CD4-positive, alpha-beta memory T cell (primary cell): ENCODE measurements at regions not wholly inside any gene's neighbourhood (a gene's known extent, or its start where the extent isn't known, plus 50 kb on each side); places are given as distances from the start of the nearest gene placed in this dataset.

Experiments
- CTCF ChIA-PET: fragments of 350-600 bp; sonication (Branson Sonifier 250); formaldehyde crosslinking; loops from one replicate; lab custom pipeline; 2021; ENCODE audit warnings: inconsistent platforms; ENCODE audit not compliant: partially characterized antibody; lab: Charles Lee
- POLR2A ChIA-PET: fragments of 350-600 bp; sonication (Branson Sonifier 250); formaldehyde crosslinking; loops from one replicate; lab custom pipeline; 2021; ENCODE audit not compliant: partially characterized antibody; lab: Charles Lee
- DNase-seq, 5 donors: peaks; one replicate each; pipeline versions ENCODE4 v3.0.0 to v3.0.0-alpha.2; 2020 to 2022; ENCODE audit warnings: mixed read lengths in 1 of 5
- H3K27ac ChIP-seq: one replicate; pipeline ENCODE4 v1.7.0; 2013; ENCODE audit warnings: low read depth, low read length
- H3K27me3 ChIP-seq: 2 replicates; pipeline ENCODE4 v1.7.0; 2013; ENCODE audit warnings: mild to moderate bottlenecking, low read length, moderate library complexity; ENCODE audit not compliant: insufficient read depth
- H3K36me3 ChIP-seq: 2 replicates; pipeline ENCODE4 v1.7.0; 2013; ENCODE audit warnings: mild to moderate bottlenecking, low read length, moderate library complexity; ENCODE audit not compliant: insufficient read depth
- H3K4me1 ChIP-seq: 2 replicates; pipeline ENCODE4 v1.7.0; 2013; ENCODE audit warnings: mild to moderate bottlenecking, low read length, moderate library complexity; ENCODE audit not compliant: insufficient read depth
- H3K4me3 ChIP-seq, 2 donors: one replicate each; pipeline ENCODE4 v1.7.0; 2013; ENCODE audit warnings: low read length in 2 of 2, mild to moderate bottlenecking in 1 of 2
- H3K9me3 ChIP-seq, 2 donors: one replicate each; pipeline ENCODE4 v1.7.0; 2013; ENCODE audit warnings: low read length in 2 of 2, control low read depth in 1 of 2; ENCODE audit not compliant: control insufficient read depth in 1 of 2
- H3K27ac Mint-ChIP-seq, 7 donors: one replicate each; pipeline ENCODE4 v1.8.0; 2020 to 2021; ENCODE audit warnings: mixed read lengths in 7 of 7, mild to moderate bottlenecking in 6 of 7, inconsistent platforms in 3 of 7, moderate library complexity in 3 of 7
- H3K27me3 Mint-ChIP-seq, 2 donors: one replicate each; pipeline ENCODE4 v1.8.0; 2020 to 2021; ENCODE audit warnings: mixed read lengths in 2 of 2
- H3K36me3 Mint-ChIP-seq, 2 donors: one replicate each; pipeline ENCODE4 v1.8.0; 2020 to 2021; ENCODE audit warnings: mixed read lengths in 2 of 2, inconsistent platforms in 1 of 2, mild to moderate bottlenecking in 1 of 2
- H3K4me1 Mint-ChIP-seq, 4 donors: one replicate each; pipeline ENCODE4 v1.8.0; 2020 to 2021; ENCODE audit warnings: mixed read lengths in 4 of 4, mild to moderate bottlenecking in 1 of 4
- H3K4me3 Mint-ChIP-seq, 8 donors: one replicate each; pipeline ENCODE4 v1.8.0; 2020 to 2021; ENCODE audit warnings: mixed read lengths in 8 of 8, mild to moderate bottlenecking in 7 of 8, moderate library complexity in 6 of 8, inconsistent platforms in 3 of 8
- H3K9me3 Mint-ChIP-seq, 8 donors: one replicate each; pipeline ENCODE4 v1.8.0; 2020 to 2021; ENCODE audit warnings: mixed read lengths in 8 of 8, mild to moderate bottlenecking in 5 of 8, inconsistent platforms in 3 of 8, moderate library complexity in 1 of 8
- intact Hi-C: fragments of 100-400 bp; cut with micrococcal nuclease; formaldehyde crosslinking; loops from one replicate; pipeline ENCODE4 v1.15.1; 2023

GRCh38 chr2:164032995-164033394, 297.2 kb upstream of the FIGN start:
- Histone ChIP-seq H3K9me3 (no peaks in the 10 kb centered on the region), H3K27ac (no peak overlapping the region), H3K36me3 (no peaks in the 10 kb centered on the region), H3K4me1 (no peaks in the 10 kb centered on the region), H3K27me3 (no peaks in the 10 kb centered on the region), H3K4me3 (no peak overlapping the region)
- peaks cover 0 to 9% (median 2%) of the 10 kb centered on the region in 8 donors for H3K9me3 Mint-ChIP-seq
- no peaks in the 10 kb centered on the region for H3K36me3 Mint-ChIP-seq
- no peaks in the 10 kb centered on the region for H3K4me1 Mint-ChIP-seq
- no peak overlapping the region for H3K4me3 Mint-ChIP-seq
- intact Hi-C loops: no loop called here
- H3K27ac Mint-ChIP-seq: no peak overlapping the region
- CTCF ChIA-PET: no interaction called here
- DNase-seq: no peak
- POLR2A ChIA-PET: no interaction called here
- no peaks in the 10 kb centered on the region for H3K27me3 Mint-ChIP-seq

- Histone ChIP-seq H3K27ac (no peak overlapping the region), H3K36me3 (no peaks in the 10 kb centered on the region), H3K4me1 (no peaks in the 10 kb centered on the region), H3K4me3 (no peak overlapping the region), H3K9me3 (no peaks in the 10 kb centered on the region), H3K27me3 (no peaks in the 10 kb centered on the region)
- peaks cover 0 to 8% (median 5%) of the 10 kb centered on the region in 8 donors for H3K9me3 Mint-ChIP-seq
- H3K4me3 Mint-ChIP-seq: no peak overlapping the region
- DNase-seq: no peak
- H3K27me3 Mint-ChIP-seq: no peaks in the 10 kb centered on the region
- ChIA-PET CTCF (no interaction called here), POLR2A (no interaction called here)
- H3K36me3 Mint-ChIP-seq: no peaks in the 10 kb centered on the region
- intact Hi-C loops: no loop called here
- H3K4me1 Mint-ChIP-seq: no peaks in the 10 kb centered on the region
- H3K27ac Mint-ChIP-seq: no peak overlapping the region
Observed at GRCh38 chr2:164030623-164031022, 294.8 kb upstream of the FIGN start.

GRCh38 chr2:164028814-164029534, 293.2 kb upstream of the FIGN start:
- ChIA-PET CTCF (no interaction called here), POLR2A (no interaction called here)
- H3K27ac ChIP-seq: no peak overlapping the region
- Mint-ChIP-seq H3K4me3 (no peak overlapping the region), H3K27ac (no peak overlapping the region), H3K4me1 (no peaks in the 10 kb centered on the region), H3K9me3 (peaks cover 0 to 12% (median 6%) of the 10 kb centered on the region in 8 donors), H3K27me3 (no peaks in the 10 kb centered on the region), H3K36me3 (no peaks in the 10 kb centered on the region)
- no peaks in the 10 kb centered on the region for H3K27me3 ChIP-seq
- DNase-seq: no peak
- no peaks in the 10 kb centered on the region for H3K4me1 ChIP-seq
- intact Hi-C loops: no loop called here
- H3K9me3 ChIP-seq: no peaks in the 10 kb centered on the region
- H3K4me3 ChIP-seq: no peak overlapping the region
- no peaks in the 10 kb centered on the region for H3K36me3 ChIP-seq

GRCh38 chr2:164024396-164024795, 288.6 kb upstream of the FIGN start:
- ChIA-PET CTCF (no interaction called here), POLR2A (no interaction called here)
- intact Hi-C loops: no loop called here

GRCh38 chr2:164023896-164024295, 288.1 kb upstream of the FIGN start:
- no peaks in the 10 kb centered on the region for H3K4me1 Mint-ChIP-seq
- no peaks in the 10 kb centered on the region for H3K4me1 ChIP-seq
- H3K27me3 ChIP-seq: no peaks in the 10 kb centered on the region
- no peaks in the 10 kb centered on the region for H3K9me3 ChIP-seq
- no peak overlapping the region for H3K4me3 ChIP-seq
- no peak overlapping the region for H3K4me3 Mint-ChIP-seq
- POLR2A ChIA-PET: no interaction called here
- no peaks in the 10 kb centered on the region for H3K36me3 ChIP-seq
- H3K27ac Mint-ChIP-seq: no peak overlapping the region
- H3K27ac ChIP-seq: no peak overlapping the region
- CTCF ChIA-PET: no interaction called here
- peaks cover 2 to 11% (median 7%) of the 10 kb centered on the region in 8 donors for H3K9me3 Mint-ChIP-seq
- no peaks in the 10 kb centered on the region for H3K27me3 Mint-ChIP-seq
- no peaks in the 10 kb centered on the region for H3K36me3 Mint-ChIP-seq
- no peak for DNase-seq
- intact Hi-C loops: no loop called here

More at GRCh38 chr2:164024396-164024795, 288.6 kb upstream of the FIGN start:
- Mint-ChIP-seq H3K36me3 (no peaks in the 10 kb centered on the region), H3K4me3 (no peak overlapping the region), H3K4me1 (no peaks in the 10 kb centered on the region), H3K9me3 (peaks cover 2 to 14% (median 7%) of the 10 kb centered on the region in 8 donors), H3K27ac (no peak overlapping the region), H3K27me3 (no peaks in the 10 kb centered on the region)
- Histone ChIP-seq H3K4me3 (no peak overlapping the region), H3K36me3 (no peaks in the 10 kb centered on the region), H3K27me3 (no peaks in the 10 kb centered on the region), H3K9me3 (no peaks in the 10 kb centered on the region), H3K4me1 (no peaks in the 10 kb centered on the region), H3K27ac (no peak overlapping the region)
- no peak for DNase-seq

- Histone ChIP-seq H3K36me3 (no peaks in the 10 kb centered on the region), H3K9me3 (peaks cover 0 to 4% of the 10 kb centered on the region in 2 donors), H3K4me1 (no peaks in the 10 kb centered on the region), H3K27me3 (no peaks in the 10 kb centered on the region), H3K4me3 (no peak overlapping the region), H3K27ac (no peak overlapping the region)
- Mint-ChIP-seq H3K27me3 (no peaks in the 10 kb centered on the region), H3K36me3 (no peaks in the 10 kb centered on the region), H3K4me3 (no peak overlapping the region), H3K4me1 (no peaks in the 10 kb centered on the region), H3K9me3 (peaks cover 0 to 5% (median 4%) of the 10 kb centered on the region in 8 donors), H3K27ac (no peak overlapping the region)
- POLR2A ChIA-PET: no interaction called here
- CTCF ChIA-PET: no interaction called here
- intact Hi-C loops: no loop called here
- DNase-seq: no peak
Observed at GRCh38 chr2:164015328-164016123, 279.7 kb upstream of the FIGN start.

GRCh38 chr2:164014791-164015190, 279.0 kb upstream of the FIGN start:
- no peak overlapping the region for H3K27ac Mint-ChIP-seq
- H3K4me1 Mint-ChIP-seq: no peaks in the 10 kb centered on the region
- DNase-seq: no peak
- no peaks in the 10 kb centered on the region for H3K27me3 Mint-ChIP-seq
- intact Hi-C loops: no loop called here
- Histone ChIP-seq H3K4me1 (no peaks in the 10 kb centered on the region), H3K27me3 (no peaks in the 10 kb centered on the region), H3K36me3 (no peaks in the 10 kb centered on the region), H3K27ac (no peak overlapping the region), H3K4me3 (no peak overlapping the region), H3K9me3 (peaks cover 0 to 4% of the 10 kb centered on the region in 2 donors)
- no peaks in the 10 kb centered on the region for H3K36me3 Mint-ChIP-seq
- H3K4me3 Mint-ChIP-seq: no peak overlapping the region
- ChIA-PET POLR2A (no interaction called here), CTCF (no interaction called here)
- peaks cover 0 to 5% (median 2%) of the 10 kb centered on the region in 8 donors for H3K9me3 Mint-ChIP-seq
